HepG2 (cell line): ENCODE measurements at regions not wholly inside any gene's neighbourhood (a gene's known extent, or its start where the extent isn't known, plus 50 kb on each side); places are given as distances from the start of the nearest gene placed in this dataset.

ENCODE experiments used
- ATAC-seq: fragments of 200-7000 bp; cut with Tn5 transposase; 3 replicates; pipeline ENCODE4 v1.9.1; 2020; ENCODE audit warnings: mild to moderate bottlenecking, moderate library complexity
- BruUV-seq: library from RNA; stranded (reverse); fragments of 400-500 nt; replicated peaks from 2 replicates; lab custom pipeline; 2021; lab: Mats Ljungman, UMichigan
- CTCF ChIA-PET: fragments of 300-600 bp; formaldehyde crosslinking; extraction: SDS; loops from one replicate; lab custom pipeline; 2021; ENCODE audit warnings: low total read pairs, inconsistent platforms, low intra/inter-chr PET ratio; lab: Yijun Ruan, JAX
- POLR2A ChIA-PET: fragments of 350-600 bp; sonication (Branson Sonifier 250); formaldehyde crosslinking; loops from one replicate; lab custom pipeline; 2020; ENCODE audit warnings: antibody characterized with exemption, inconsistent platforms; lab: Yijun Ruan, JAX
- DNase-seq: peaks from one replicate; pipeline ENCODE4 v3.0.0-alpha.2; 2015; ENCODE audit warnings: low spot score
- FAIRE-seq: peaks from 3 replicates; lab custom pipeline; 2011; peaks lifted over from hg19 to GRCh38; lab: Jason Lieb, UNC
- H2AFZ ChIP-seq: one replicate; pipeline ENCODE4 v1.6.1; 2011; ENCODE audit warnings: low read length, inconsistent platforms
- H3K27ac ChIP-seq: fragments of 300-600 bp; 3 replicates; pipeline ENCODE4 v1.8.0; 2011; ENCODE audit warnings: mixed run types, mild to moderate bottlenecking, mixed read lengths, low read length, inconsistent platforms; ENCODE audit not compliant: insufficient read depth; ENCODE audit errors: extremely low read length
- H3K27me3 ChIP-seq, 2 experiments: fragments of 200-600 bp in 1 of 2; 2 replicates in 1 of 2; 3 replicates in 1 of 2; pipeline versions ENCODE4 v1.6.0 to v1.8.0; 2011; ENCODE audit warnings: low read length in 2 of 2, mild to moderate bottlenecking in 2 of 2, moderate library complexity in 2 of 2, inconsistent platforms in 1 of 2; ENCODE audit not compliant: insufficient read depth in 2 of 2, control insufficient read depth in 1 of 2
- H3K36me3 ChIP-seq, 2 experiments: fragments of 200-600 bp in 1 of 2; replicated peaks in 1 of 2; 2 replicates in 1 of 2; 3 replicates in 1 of 2; pipeline versions ENCODE4 v1.5.1 to v1.8.0; 2011; ENCODE audit warnings: low read length in 2 of 2, inconsistent platforms in 1 of 2; ENCODE audit not compliant: insufficient read depth in 2 of 2, control insufficient read depth in 1 of 2
- H3K4me1 ChIP-seq: 2 replicates; pipeline ENCODE4 v1.5.1; 2012; ENCODE audit warnings: low read length, inconsistent platforms; ENCODE audit not compliant: insufficient read depth
- H3K4me2 ChIP-seq: 2 replicates; pipeline ENCODE4 v1.6.0; 2011; ENCODE audit warnings: low read depth, low read length, inconsistent platforms
- H3K4me3 ChIP-seq, 3 experiments: fragments of 200-600 bp in 1 of 3; sonication (generic), shearing (Covaris generic) in 1 of 3; replicated peaks in 1 of 3; 2 replicates each; pipeline ENCODE4 v1.5.1; 2011 to 2016; ENCODE audit warnings: low read length in 3 of 3, inconsistent platforms in 2 of 3, low read depth in 2 of 3, mild to moderate bottlenecking in 2 of 3, control low read depth in 1 of 3, mixed read lengths in 1 of 3; ENCODE audit not compliant: insufficient read depth in 1 of 3
- H3K79me2 ChIP-seq: one replicate; pipeline ENCODE4 v1.6.1; 2011; ENCODE audit warnings: low read length, inconsistent platforms; ENCODE audit not compliant: insufficient read depth
- H3K9ac ChIP-seq: 2 replicates; pipeline ENCODE4 v1.6.0; 2011; ENCODE audit warnings: mild to moderate bottlenecking, low read depth, low read length, inconsistent platforms; ENCODE audit not compliant: insufficient read depth
- H3K9me3 ChIP-seq: 2 replicates; pipeline ENCODE4 v1.5.1; 2012; ENCODE audit warnings: mild to moderate bottlenecking, low read length
- H4K20me1 ChIP-seq: 2 replicates; pipeline ENCODE4 v1.6.0; 2011; ENCODE audit warnings: inconsistent platforms, mild to moderate bottlenecking, low read length, moderate library complexity; ENCODE audit not compliant: insufficient read depth
- HDAC1 ChIP-seq: sonication (generic); formaldehyde crosslinking; IDR thresholded peaks from 2 replicates; pipeline ENCODE4 v1.5.1; 2020; ENCODE audit warnings: mild to moderate bottlenecking, missing genetic modification reagents
- JUN ChIP-seq: sonication (generic); formaldehyde crosslinking; IDR thresholded peaks from 2 replicates; pipeline ENCODE4 v1.4.0; 2020; ENCODE audit warnings: mild to moderate bottlenecking, missing genetic modification reagents
- NR2F2 ChIP-seq: IDR thresholded peaks from 2 replicates; pipeline ENCODE4 v1.6.1; 2012; ENCODE audit warnings: low read depth, inconsistent platforms, borderline replicate concordance
- RELA ChIP-seq: sonication (generic); formaldehyde crosslinking; IDR thresholded peaks from 2 replicates; pipeline ENCODE4 v1.4.0; 2020; ENCODE audit warnings: missing genetic modification reagents
- SP5 ChIP-seq: IDR thresholded peaks from 2 replicates; pipeline ENCODE4 v1.6.1; 2016; ENCODE audit warnings: low read depth, borderline replicate concordance
- SRF ChIP-seq: IDR thresholded peaks from 2 replicates; pipeline ENCODE4 v1.6.1; 2011; ENCODE audit warnings: mild to moderate bottlenecking, low read depth, low read length, moderate library complexity
- TCF7 ChIP-seq: sonication (generic); IDR thresholded peaks from 2 replicates; pipeline ENCODE4 v1.6.1; 2016; ENCODE audit warnings: antibody characterized with exemption, low read depth
- ZBTB25 ChIP-seq: IDR thresholded peaks from 2 replicates; pipeline ENCODE4 v1.6.1; 2018; ENCODE audit warnings: missing genetic modification reagents
- ZNF333 ChIP-seq: sonication (generic); formaldehyde crosslinking; IDR thresholded peaks from 2 replicates; pipeline ENCODE4 v1.4.0; 2020; ENCODE audit warnings: mild to moderate bottlenecking, missing genetic modification reagents, borderline replicate concordance
- ZNF598 ChIP-seq: sonication (generic); formaldehyde crosslinking; IDR thresholded peaks from 2 replicates; pipeline ENCODE4 v1.5.1; 2020; ENCODE audit warnings: mild to moderate bottlenecking, missing genetic modification reagents, borderline replicate concordance
- WGBS: methylation state at CpG from one replicate; pipeline ENCODE4 v1.1.6; 2017; ENCODE audit warnings: low lambda C conversion rate; 5-methylcytosine and 5-hydroxymethylcytosine counted together
- in situ Hi-C: cut with HindIII; loops from 2 replicates; pipeline ENCODE4 v1.10.0; 2017; ENCODE audit warnings: low pct_unique_long_range_greater_than_20kb; ENCODE audit not compliant: extremely low pct_ligation_motif_present
- intact Hi-C: fragments of 100-400 bp; cut with micrococcal nuclease; formaldehyde crosslinking; loops from one replicate; pipeline ENCODE4 v1.10.0; 2022; ENCODE audit not compliant: unreplicated experiment
- TF ChIP-seq, protein P1 (sequence below): sonication (generic); formaldehyde crosslinking; IDR thresholded peaks from 2 replicates; pipeline ENCODE4 v1.9.0; 2021; ENCODE audit warnings: missing genetic modification reagents, borderline replicate concordance

- no peaks in the 10 kb centered on the region for H3K36me3 ChIP-seq
- no peak for DNase-seq
- peaks cover 64% of the 10 kb centered on the region for H3K9me3 ChIP-seq
- no peak overlapping the region for H3K4me3 ChIP-seq
- WGBS = 8% methylated on average over 2 of the region's 2 CpGs
- no peaks in the 10 kb centered on the region for H3K27me3 ChIP-seq
- CTCF ChIA-PET = no interaction called here
- no peak for FAIRE-seq
- no peak for TF ChIP-seq ZNF333 (CRISPR knock-in tag)
- TF ChIP-seq, protein P1, sequence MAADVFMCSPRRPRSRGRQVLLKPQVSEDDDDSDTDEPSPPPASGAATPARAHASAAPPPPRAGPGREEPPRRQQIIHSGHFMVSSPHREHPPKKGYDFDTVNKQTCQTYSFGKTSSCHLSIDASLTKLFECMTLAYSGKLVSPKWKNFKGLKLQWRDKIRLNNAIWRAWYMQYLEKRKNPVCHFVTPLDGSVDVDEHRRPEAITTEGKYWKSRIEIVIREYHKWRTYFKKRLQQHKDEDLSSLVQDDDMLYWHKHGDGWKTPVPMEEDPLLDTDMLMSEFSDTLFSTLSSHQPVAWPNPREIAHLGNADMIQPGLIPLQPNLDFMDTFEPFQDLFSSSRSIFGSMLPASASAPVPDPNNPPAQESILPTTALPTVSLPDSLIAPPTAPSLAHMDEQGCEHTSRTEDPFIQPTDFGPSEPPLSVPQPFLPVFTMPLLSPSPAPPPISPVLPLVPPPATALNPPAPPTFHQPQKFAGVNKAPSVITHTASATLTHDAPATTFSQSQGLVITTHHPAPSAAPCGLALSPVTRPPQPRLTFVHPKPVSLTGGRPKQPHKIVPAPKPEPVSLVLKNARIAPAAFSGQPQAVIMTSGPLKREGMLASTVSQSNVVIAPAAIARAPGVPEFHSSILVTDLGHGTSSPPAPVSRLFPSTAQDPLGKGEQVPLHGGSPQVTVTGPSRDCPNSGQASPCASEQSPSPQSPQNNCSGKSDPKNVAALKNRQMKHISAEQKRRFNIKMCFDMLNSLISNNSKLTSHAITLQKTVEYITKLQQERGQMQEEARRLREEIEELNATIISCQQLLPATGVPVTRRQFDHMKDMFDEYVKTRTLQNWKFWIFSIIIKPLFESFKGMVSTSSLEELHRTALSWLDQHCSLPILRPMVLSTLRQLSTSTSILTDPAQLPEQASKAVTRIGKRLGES (CRISPR knock-in tag) = no peak
- no peak for TF ChIP-seq RELA (CRISPR knock-in tag)
- no peak for TF ChIP-seq SRF
- TF ChIP-seq HDAC1 = no peak
- TF ChIP-seq SP5 (CRISPR knock-in tag) = no peak
- no peak for TF ChIP-seq NR2F2
- no peak for TF ChIP-seq JUN (CRISPR knock-in tag)
- TF ChIP-seq ZBTB25 (CRISPR knock-in tag) = no peak
- TF ChIP-seq TCF7 = no peak
- no peak for TF ChIP-seq ZNF598
- TF ChIP-seq, all 625 proteins: peak for 0
- ATAC-seq = no peak
- Histone ChIP-seq H3K27ac (no peak overlapping the region), H3K79me2 (no peaks in the 10 kb centered on the region), H3K9ac (no peak overlapping the region), H3K4me1 (no peaks in the 10 kb centered on the region), H3K4me2 (no peak overlapping the region), H2AFZ (no peak overlapping the region), H4K20me1 (no peaks in the 10 kb centered on the region)
- BruUV-seq = no TSS peak
- intact Hi-C loops (no loop called here), in situ Hi-C loops (no loop called here)
- POLR2A ChIA-PET = no interaction called here
Observed at GRCh38 chr1:73761559-73761958, 436.4 kb downstream of the LRRIQ3 start.
